AG10803 (cell line): ENCODE measurements at regions not wholly inside any gene's neighbourhood (a gene's known extent, or its start where the extent isn't known, plus 50 kb on each side); places are given as distances from the start of the nearest gene placed in this dataset.

ENCODE experiments used
- DNase-seq: peaks from one replicate; pipeline ENCODE4 v3.0.0; 2010; ENCODE audit warnings: low read depth
- H3K4me3 ChIP-seq: 2 replicates; pipeline ENCODE4 v1.5.1; 2011; ENCODE audit warnings: mild to moderate bottlenecking, low read length, control low read depth
- TF ChIP-seq, protein P1 (sequence below): conservative IDR thresholded peaks from 2 replicates; pipeline ENCODE4 v1.5.1; 2011; ENCODE audit warnings: mild to moderate bottlenecking, low read length, control low read depth, inconsistent platforms

DNA sequence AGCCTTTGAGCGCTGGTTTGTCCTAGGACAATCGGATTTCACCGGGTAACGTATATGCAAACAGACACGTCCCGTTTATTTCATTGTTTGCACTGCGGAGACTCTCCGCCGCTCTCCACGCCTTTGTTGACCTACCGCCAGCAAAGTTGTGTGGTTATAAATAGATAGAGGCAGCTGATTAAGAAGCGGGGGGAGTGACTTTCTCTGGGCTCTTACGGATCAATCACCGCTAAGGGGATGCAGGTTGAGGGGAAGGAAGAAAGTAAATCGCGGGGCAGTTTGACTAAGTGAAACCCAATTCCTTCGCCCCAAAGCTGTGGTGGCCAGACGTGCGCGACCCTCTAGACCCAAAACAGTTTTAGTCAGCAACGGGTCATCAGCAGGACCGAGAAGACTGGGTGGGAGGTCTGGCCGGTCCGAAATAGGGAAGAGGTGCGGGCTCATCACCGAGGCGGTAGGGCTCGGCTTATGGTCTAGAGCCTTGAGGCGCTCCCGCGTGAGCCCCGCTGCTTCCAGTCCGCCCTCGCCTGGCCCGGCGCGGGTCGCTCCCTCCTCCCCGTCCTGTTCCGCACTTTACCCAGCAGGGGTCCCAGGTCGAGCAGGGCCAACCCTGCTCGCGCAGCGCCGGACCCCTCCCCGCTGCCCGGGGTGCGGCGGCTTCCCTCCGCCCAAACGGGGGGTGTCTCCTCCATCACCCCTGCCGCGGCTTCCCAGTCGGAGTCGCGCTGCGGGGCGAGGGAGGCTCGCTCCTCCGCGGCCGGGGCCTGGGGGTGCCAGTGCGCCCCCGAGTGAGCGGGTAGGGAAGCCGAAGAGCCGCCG, 120.8 kb upstream of the RRP15 start:
- TF ChIP-seq, protein P1, sequence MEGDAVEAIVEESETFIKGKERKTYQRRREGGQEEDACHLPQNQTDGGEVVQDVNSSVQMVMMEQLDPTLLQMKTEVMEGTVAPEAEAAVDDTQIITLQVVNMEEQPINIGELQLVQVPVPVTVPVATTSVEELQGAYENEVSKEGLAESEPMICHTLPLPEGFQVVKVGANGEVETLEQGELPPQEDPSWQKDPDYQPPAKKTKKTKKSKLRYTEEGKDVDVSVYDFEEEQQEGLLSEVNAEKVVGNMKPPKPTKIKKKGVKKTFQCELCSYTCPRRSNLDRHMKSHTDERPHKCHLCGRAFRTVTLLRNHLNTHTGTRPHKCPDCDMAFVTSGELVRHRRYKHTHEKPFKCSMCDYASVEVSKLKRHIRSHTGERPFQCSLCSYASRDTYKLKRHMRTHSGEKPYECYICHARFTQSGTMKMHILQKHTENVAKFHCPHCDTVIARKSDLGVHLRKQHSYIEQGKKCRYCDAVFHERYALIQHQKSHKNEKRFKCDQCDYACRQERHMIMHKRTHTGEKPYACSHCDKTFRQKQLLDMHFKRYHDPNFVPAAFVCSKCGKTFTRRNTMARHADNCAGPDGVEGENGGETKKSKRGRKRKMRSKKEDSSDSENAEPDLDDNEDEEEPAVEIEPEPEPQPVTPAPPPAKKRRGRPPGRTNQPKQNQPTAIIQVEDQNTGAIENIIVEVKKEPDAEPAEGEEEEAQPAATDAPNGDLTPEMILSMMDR = no peak
- DNase-seq = peak; percentile 5
- H3K4me3 ChIP-seq = peak overlapping the region; percentile 50

GRCh38 chr1:218164930-218165700, 120.0 kb upstream of the RRP15 start:
- TF ChIP-seq, protein P1 = no peak
- H3K4me3 ChIP-seq = peak overlapping the region; percentile 42
- DNase-seq = no peak

DNA sequence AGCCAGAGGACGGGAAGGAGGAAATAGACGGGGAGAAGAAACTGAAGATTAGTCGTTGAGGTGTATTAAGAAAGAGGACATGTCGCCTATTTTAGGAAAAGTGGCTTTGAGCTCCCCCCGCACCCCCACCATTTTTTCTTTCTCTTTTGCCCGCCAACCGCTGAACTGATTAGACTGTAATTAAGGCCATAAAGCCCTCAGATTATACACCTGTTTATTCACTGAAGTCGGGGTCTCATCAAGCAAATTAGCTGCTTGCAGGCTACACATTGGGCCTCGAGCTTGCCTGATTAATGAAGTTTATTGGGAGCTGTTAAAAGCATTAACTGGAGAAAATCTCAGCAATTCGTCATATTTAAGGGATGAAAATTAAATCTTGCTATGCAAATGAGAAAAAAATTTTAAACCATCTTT, 119.4 kb upstream of the RRP15 start:
- peak overlapping the region; percentile 42 for H3K4me3 ChIP-seq
- DNase-seq = no peak
- TF ChIP-seq, protein P1 = no peak

DNA sequence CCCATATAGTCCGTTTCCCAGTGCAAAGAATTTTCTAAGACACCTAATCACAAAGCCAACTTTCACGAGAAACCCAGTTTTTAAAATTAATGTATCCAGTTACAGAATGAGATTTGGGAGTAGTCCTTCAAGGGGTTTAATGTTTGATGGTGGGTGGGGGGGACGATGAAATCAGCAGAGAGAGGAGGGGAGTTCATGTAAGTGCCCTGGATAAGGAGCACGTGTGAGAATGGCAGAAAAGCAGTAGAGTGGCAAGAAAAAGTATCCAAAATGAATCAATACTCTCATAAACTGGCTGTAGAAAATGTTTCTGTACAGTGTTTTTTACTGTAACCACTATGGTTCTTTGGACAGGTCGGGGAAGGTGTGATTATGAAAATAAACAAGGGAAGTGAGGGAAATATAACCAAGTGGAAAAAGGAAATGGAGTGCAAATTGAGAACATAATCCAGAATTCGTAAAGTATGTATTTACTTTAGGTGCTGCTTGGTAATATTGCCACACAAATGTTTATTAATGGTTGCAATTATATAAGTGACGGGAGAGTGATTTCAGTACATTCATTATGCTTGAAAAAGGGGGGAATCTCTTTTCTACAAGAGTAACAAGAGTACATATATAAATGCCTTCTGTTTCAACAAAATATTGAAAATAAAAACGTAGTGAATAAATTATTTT, 118.7 kb upstream of the RRP15 start:
- no peak overlapping the region for H3K4me3 ChIP-seq

DNA sequence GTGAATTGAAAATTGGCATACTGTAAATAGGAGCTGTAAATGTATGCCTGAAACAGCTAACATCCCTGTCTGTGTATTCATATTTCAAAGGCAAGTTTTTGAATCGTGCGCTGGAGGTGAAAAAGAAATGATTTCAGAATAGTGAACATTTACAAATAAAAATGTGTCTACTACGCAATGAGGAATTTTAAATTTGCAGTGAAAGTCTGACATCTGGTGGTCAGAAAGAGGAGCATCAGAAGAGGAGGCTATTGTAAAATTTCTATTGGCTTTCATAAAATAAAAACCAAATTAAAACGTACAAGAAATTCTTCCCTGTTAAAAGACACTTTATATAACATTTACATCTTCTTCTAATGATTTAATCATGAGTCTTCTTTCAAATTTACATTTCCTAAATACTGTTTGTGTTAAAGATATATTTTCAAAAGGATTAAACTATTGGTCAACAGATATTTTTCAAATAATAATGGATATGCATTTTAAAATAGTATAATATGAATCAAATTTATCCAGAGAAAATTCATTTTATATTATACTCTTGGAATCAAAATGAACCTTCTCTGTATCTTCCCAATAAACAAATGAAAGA, 113.7 kb upstream of the RRP15 start:
- TF ChIP-seq, protein P1 = peak; percentile 84
- peak; percentile 51 for DNase-seq
- no peak overlapping the region for H3K4me3 ChIP-seq

More for the DNA sequence above, 118.7 kb upstream of the RRP15 start:
- no peak for DNase-seq
- TF ChIP-seq, protein P1 = no peak

GRCh38 chr1:218182455-218182854, 102.6 kb upstream of the RRP15 start:
- TF ChIP-seq, protein P1 = no peak
- H3K4me3 ChIP-seq = no peak overlapping the region
- DNase-seq = no peak
